HG03039 (cell line): ENCODE measurements at regions not wholly inside any gene's neighbourhood (a gene's known extent, or its start where the extent isn't known, plus 50 kb on each side); places are given as distances from the start of the nearest gene placed in this dataset.
"Not testable (repeated sequence)": the region's sequence is repeated elsewhere in the genome, so short reads cannot be mapped to it uniquely, and the experiment has no call there.

Experiments used
- ATAC-seq: cut with Tn5 transposase; IDR thresholded peaks from one replicate; pipeline ENCODE4 v1.9.1; 2021; ENCODE audit warnings: mild to moderate bottlenecking, moderate library complexity; ENCODE audit not compliant: unreplicated experiment

GRCh38 chr21:7916329-7917303, 2604.8 kb upstream of the TPTE start:
- ATAC-seq: no peak

GRCh38 chr21:7917729-7918128, 2603.7 kb upstream of the TPTE start:
- ATAC-seq: no peak

GRCh38 chr21:7925918-7926582, 2595.3 kb upstream of the TPTE start:
- ATAC-seq: peak; percentile 64

- not testable (repeated sequence) for ATAC-seq
These were observed 2592.9 kb upstream of the TPTE start for GRCh38 chr21:7928528-7928927.

- not testable (repeated sequence) for ATAC-seq
These were observed 2591.8 kb upstream of the TPTE start for GRCh38 chr21:7929586-7929985.

GRCh38 chr21:7930445-7930844, 2590.9 kb upstream of the TPTE start:
- ATAC-seq: not testable (repeated sequence)

GRCh38 chr21:7932113-7932512, 2589.3 kb upstream of the TPTE start:
- not testable (repeated sequence) for ATAC-seq

- not testable (repeated sequence) for ATAC-seq
These were observed 2588.5 kb upstream of the TPTE start for GRCh38 chr21:7932834-7933233.

GRCh38 chr21:7933923-7934322, 2587.5 kb upstream of the TPTE start:
- no peak for ATAC-seq

GRCh38 chr21:7937297-7937696, 2584.1 kb upstream of the TPTE start:
- not testable (repeated sequence) for ATAC-seq

GRCh38 chr21:7938223-7938622, 2583.2 kb upstream of the TPTE start:
- not testable (repeated sequence) for ATAC-seq

- not testable (repeated sequence) for ATAC-seq
These were observed 2580.0 kb upstream of the TPTE start for GRCh38 chr21:7941432-7941831.

GRCh38 chr21:7942219-7942618, 2579.2 kb upstream of the TPTE start:
- ATAC-seq: not testable (repeated sequence)

- not testable (repeated sequence) for ATAC-seq
These were observed 2577.8 kb upstream of the TPTE start for GRCh38 chr21:7943534-7943933.

GRCh38 chr21:7947422-7947821, 2574.0 kb upstream of the TPTE start:
- ATAC-seq: no peak

- not testable (repeated sequence) for ATAC-seq
These were observed 2572.7 kb upstream of the TPTE start for GRCh38 chr21:7948727-7949126.

- ATAC-seq: not testable (repeated sequence)
These were observed 2571.5 kb upstream of the TPTE start for GRCh38 chr21:7949882-7950281.

- no peak for ATAC-seq
These were observed 2569.4 kb upstream of the TPTE start for GRCh38 chr21:7951854-7952519.

GRCh38 chr21:7952648-7953047, 2568.7 kb upstream of the TPTE start:
- no peak for ATAC-seq

GRCh38 chr21:7953058-7953457, 2568.3 kb upstream of the TPTE start:
- ATAC-seq: no peak

- ATAC-seq: not testable (repeated sequence)
These were observed 2565.9 kb upstream of the TPTE start for GRCh38 chr21:7955358-7956073.
